ENCODE measurements at regions not wholly inside any gene's neighbourhood (a gene's known extent, or its start where the extent isn't known, plus 50 kb on each side); places are given as distances from the start of the nearest gene placed in this dataset.

DNA sequence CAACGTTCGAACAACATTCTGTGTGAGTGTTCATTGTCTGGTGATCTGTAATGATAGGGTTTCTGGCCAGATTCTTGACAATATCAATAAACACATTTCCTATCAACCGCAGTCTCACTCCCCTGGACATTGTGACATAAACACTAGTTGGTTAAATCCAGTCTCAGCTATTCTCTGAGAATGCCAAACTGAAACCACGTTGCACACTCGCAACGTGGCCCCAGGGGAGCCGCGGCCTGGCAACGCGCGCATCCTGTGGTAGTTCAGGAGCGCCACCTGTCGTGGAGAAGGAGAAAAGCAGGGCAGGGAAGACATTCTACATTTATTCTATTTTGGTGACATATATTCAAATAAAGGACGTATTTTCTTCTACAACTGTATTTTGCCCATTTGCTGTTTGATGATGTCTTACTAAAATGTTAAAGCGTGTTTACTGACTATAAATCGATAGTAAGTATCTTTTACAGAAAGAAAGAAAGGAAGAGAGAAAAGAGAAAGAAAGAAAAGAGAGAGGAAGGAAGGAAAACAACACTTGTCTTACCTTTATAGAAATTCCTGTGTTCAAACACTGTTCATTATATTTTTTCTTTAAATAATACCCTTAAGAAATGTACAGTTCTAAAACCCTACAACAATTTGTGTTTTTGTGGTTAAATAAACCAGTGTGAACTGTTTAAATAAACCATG lies 738.3 kb upstream of the FRG1 start:
- no peak for TF ChIP-seq EZH2 (IDR thresholded peaks at IDR 0.05; ENCODE audit: low read length, missing control alignments)
- TF ChIP-seq, protein P1, sequence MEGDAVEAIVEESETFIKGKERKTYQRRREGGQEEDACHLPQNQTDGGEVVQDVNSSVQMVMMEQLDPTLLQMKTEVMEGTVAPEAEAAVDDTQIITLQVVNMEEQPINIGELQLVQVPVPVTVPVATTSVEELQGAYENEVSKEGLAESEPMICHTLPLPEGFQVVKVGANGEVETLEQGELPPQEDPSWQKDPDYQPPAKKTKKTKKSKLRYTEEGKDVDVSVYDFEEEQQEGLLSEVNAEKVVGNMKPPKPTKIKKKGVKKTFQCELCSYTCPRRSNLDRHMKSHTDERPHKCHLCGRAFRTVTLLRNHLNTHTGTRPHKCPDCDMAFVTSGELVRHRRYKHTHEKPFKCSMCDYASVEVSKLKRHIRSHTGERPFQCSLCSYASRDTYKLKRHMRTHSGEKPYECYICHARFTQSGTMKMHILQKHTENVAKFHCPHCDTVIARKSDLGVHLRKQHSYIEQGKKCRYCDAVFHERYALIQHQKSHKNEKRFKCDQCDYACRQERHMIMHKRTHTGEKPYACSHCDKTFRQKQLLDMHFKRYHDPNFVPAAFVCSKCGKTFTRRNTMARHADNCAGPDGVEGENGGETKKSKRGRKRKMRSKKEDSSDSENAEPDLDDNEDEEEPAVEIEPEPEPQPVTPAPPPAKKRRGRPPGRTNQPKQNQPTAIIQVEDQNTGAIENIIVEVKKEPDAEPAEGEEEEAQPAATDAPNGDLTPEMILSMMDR (conservative IDR thresholded peaks at IDR 0.05 in 1 of 2, IDR thresholded peaks at IDR 0.05 in 1 of 2; ENCODE audit: low read depth in 1 of 2, low read length in 2 of 2): peak; percentile 82 to 96
- H3K9ac ChIP-seq (ENCODE audit: insufficient read depth, low read length): no peak overlapping the region
- peak overlapping the region; percentile 4 for H3K27ac ChIP-seq (ENCODE audit: insufficient read depth, low read length)
- no peaks in the 10 kb centered on the region for H4K20me1 ChIP-seq (ENCODE audit: control insufficient read depth, extremely low read depth, insufficient read depth, low read length)
- peak overlapping the region; percentile 6 to 60 (median 25) for H3K4me3 ChIP-seq (replicated peaks in 1 of 4; ENCODE audit: control extremely low read depth in 1 of 4, insufficient read depth in 1 of 4, low read depth in 3 of 4, low read length in 4 of 4)
- H3K27me3 ChIP-seq (ENCODE audit: control insufficient read depth, insufficient read depth, low read length): no peaks in the 10 kb centered on the region
- H3K79me2 ChIP-seq (ENCODE audit: control insufficient read depth, insufficient read depth, low read length): no peaks in the 10 kb centered on the region
- H3K9me3 ChIP-seq (ENCODE audit: control insufficient read depth, insufficient read depth, low read depth, low read length): no peaks in the 10 kb centered on the region
- H3K36me3 ChIP-seq (ENCODE audit: control insufficient read depth, insufficient read depth, low read length): no peaks in the 10 kb centered on the region
- H2AFZ ChIP-seq (ENCODE audit: low read length): no peak overlapping the region
- peak; percentile 14 to 93 for DNase-seq (ENCODE audit: low read depth in 2 of 2)
- no peaks in the 10 kb centered on the region for H3K4me1 ChIP-seq (ENCODE audit: control insufficient read depth, extremely low read depth, insufficient read depth, low read length)
- H3K4me2 ChIP-seq (ENCODE audit: extremely low read depth, insufficient read depth, low read length): peak overlapping the region; percentile 56

DNA sequence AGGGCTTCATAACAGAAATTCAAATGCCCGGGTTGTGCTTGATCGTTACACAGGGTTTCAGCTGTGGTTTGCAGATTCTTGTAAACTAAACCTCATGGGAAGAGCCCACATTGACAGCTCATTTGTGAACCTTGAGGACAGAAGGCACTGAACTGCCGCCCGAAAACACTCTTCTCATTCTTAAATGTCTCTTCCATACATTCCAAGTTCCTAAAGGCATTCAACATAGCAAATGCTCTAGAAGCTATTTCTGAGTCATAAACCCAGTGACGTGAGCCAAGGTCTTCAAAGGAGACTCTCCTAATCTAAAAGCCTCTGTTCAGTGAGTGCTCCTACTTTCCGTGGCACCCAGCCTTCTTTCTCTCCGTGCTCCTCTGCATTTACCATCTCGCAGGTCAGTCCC lies 737.8 kb upstream of the FRG1 start:
- Histone ChIP-seq H3K79me2 (ENCODE audit: control insufficient read depth, insufficient read depth, low read length) (no peaks in the 10 kb centered on the region), H3K4me1 (ENCODE audit: control insufficient read depth, extremely low read depth, insufficient read depth, low read length) (no peaks in the 10 kb centered on the region), H3K9me3 (ENCODE audit: control insufficient read depth, insufficient read depth, low read depth, low read length) (no peaks in the 10 kb centered on the region), H3K9ac (ENCODE audit: insufficient read depth, low read length) (no peak overlapping the region), H3K4me2 (ENCODE audit: extremely low read depth, insufficient read depth, low read length) (peak overlapping the region; percentile 56), H3K27ac (ENCODE audit: insufficient read depth, low read length) (no peak overlapping the region), H3K36me3 (ENCODE audit: control insufficient read depth, insufficient read depth, low read length) (no peaks in the 10 kb centered on the region), H4K20me1 (ENCODE audit: control insufficient read depth, extremely low read depth, insufficient read depth, low read length) (no peaks in the 10 kb centered on the region), H3K4me3 (replicated peaks in 1 of 4; ENCODE audit: control extremely low read depth in 1 of 4, insufficient read depth in 1 of 4, low read depth in 3 of 4, low read length in 4 of 4) (peak overlapping the region in 2 of 4 experiments; percentile 41 to 60), H2AFZ (ENCODE audit: low read length) (no peak overlapping the region), H3K27me3 (ENCODE audit: control insufficient read depth, insufficient read depth, low read length) (no peaks in the 10 kb centered on the region)
- DNase-seq (ENCODE audit: low read depth in 2 of 2): peak; percentile 20 to 73
- TF ChIP-seq EZH2 (IDR thresholded peaks at IDR 0.05; ENCODE audit: low read length, missing control alignments): no peak
- TF ChIP-seq, protein P1 (conservative IDR thresholded peaks at IDR 0.05 in 1 of 2, IDR thresholded peaks at IDR 0.05 in 1 of 2; ENCODE audit: low read depth in 1 of 2, low read length in 2 of 2): no peak

GRCh38 chr4:189204616-189205015 lies 736.1 kb upstream of the FRG1 start:
- Histone ChIP-seq H3K27me3 (ENCODE audit: control insufficient read depth, insufficient read depth, low read length) (no peaks in the 10 kb centered on the region), H3K4me2 (ENCODE audit: extremely low read depth, insufficient read depth, low read length) (no peak overlapping the region), H3K9ac (ENCODE audit: insufficient read depth, low read length) (no peak overlapping the region), H3K27ac (ENCODE audit: insufficient read depth, low read length) (no peak overlapping the region), H3K9me3 (ENCODE audit: control insufficient read depth, insufficient read depth, low read depth, low read length) (no peaks in the 10 kb centered on the region), H3K4me3 (replicated peaks in 1 of 4; ENCODE audit: control extremely low read depth in 1 of 4, insufficient read depth in 1 of 4, low read depth in 3 of 4, low read length in 4 of 4) (no peak overlapping the region), H3K4me1 (ENCODE audit: control insufficient read depth, extremely low read depth, insufficient read depth, low read length) (no peaks in the 10 kb centered on the region), H4K20me1 (ENCODE audit: control insufficient read depth, extremely low read depth, insufficient read depth, low read length) (no peaks in the 10 kb centered on the region), H2AFZ (ENCODE audit: low read length) (no peak overlapping the region), H3K36me3 (ENCODE audit: control insufficient read depth, insufficient read depth, low read length) (no peaks in the 10 kb centered on the region), H3K79me2 (ENCODE audit: control insufficient read depth, insufficient read depth, low read length) (no peaks in the 10 kb centered on the region)
- TF ChIP-seq, protein P1 (conservative IDR thresholded peaks at IDR 0.05 in 1 of 2, IDR thresholded peaks at IDR 0.05 in 1 of 2; ENCODE audit: low read depth in 1 of 2, low read length in 2 of 2): no peak
- no peak for TF ChIP-seq EZH2 (IDR thresholded peaks at IDR 0.05; ENCODE audit: low read length, missing control alignments)
- DNase-seq (ENCODE audit: low read depth in 2 of 2): no peak

Measured in fibroblast of lung (primary cell).